Nucleus accumbens (tissue), 56 donors: ENCODE measurements at regions not wholly inside any gene's neighbourhood (a gene's known extent, or its start where the extent isn't known, plus 50 kb on each side); places are given as distances from the start of the nearest gene placed in this dataset.
"Not testable (repeated sequence)": the region's sequence is repeated elsewhere in the genome, so short reads cannot be mapped to it uniquely, and the experiment has no call there.

Source experiments
- DNase-seq, 56 donors: peaks; one replicate each; lab custom pipeline; 2025; lab: John Stamatoyannopoulos, UW

DNA sequence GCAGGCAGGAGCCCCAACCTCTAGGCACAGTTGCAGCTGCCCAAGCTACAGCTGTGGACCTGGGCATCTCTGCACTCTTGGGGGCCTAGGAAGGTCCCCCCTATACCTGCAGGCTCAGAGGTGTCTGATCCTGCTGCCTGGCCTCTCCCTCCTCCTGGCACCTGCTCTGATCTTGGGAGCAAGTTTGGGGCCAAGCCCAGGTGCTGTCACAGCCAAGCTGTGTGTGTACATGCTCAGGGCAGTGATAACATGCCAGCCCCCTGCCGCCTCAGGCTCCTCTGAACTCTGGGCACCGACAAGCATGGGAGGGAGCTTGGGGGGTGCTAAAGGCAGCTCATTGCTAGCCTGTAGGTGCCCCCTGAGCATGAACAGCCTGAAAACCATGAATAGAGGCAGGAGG lies 829.6 kb upstream of the VRK2 start:
- DNase-seq, result no peak

DNA sequence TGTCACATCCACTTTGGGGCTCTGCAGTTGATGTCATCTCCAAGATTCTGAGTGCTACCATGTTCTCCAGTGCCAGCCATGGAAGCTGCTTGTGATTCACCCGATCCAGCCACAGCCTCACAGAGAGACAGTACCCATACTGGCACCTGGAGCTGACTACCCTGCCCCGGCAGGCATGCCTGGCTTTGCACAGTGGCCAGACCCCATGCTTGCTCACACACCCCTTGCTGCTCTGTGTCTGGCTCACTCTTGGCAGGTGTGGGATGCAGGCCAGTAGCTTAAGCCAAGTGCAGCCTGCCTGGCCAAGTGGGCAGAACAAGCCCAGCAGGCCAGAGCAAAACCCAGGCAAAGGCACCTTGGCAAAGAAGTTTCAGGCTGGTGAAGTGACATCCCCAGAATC lies 828.4 kb upstream of the VRK2 start:
- no peak for DNase-seq

DNA sequence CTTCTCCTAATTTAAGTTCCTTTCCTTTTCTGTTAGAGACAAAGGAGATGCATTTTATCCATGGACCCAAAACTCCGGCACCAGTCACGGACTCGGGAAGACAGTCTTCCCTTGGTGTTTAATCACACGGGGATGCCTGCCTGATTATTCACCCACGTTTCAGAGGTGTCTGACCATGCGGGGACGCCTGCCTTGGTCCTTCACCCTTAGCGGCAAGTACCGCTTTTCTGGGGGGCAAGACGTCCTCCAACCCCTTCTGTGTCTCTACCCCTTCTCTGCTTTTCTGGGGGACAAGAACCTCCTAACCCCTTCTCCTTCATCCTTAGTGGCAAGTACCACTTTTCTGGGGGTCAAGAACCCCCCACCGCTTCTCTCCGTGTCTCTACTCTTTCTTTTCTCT lies 816.9 kb upstream of the VRK2 start:
- DNase-seq, result not testable (repeated sequence)

DNA sequence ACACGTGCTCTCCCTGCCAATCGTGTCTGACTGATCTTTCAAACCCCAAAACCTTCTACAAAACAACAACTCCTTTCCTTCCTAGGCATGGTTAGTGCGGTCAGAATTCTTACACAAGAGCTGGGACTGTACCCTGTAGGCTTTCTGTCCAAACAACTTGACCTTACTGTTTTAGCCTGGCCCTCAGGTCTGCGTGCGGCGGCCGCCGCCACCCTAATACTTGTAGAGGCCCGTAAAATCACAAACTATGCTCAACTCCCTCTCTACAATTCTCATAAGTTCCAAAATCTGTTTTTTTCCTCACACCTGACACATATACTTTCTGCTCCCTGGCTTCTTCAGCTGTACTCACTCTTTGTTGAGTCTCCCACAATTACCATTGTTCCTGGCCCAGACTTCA lies 814.3 kb upstream of the VRK2 start:
- DNase-seq, result not testable (repeated sequence)

DNA sequence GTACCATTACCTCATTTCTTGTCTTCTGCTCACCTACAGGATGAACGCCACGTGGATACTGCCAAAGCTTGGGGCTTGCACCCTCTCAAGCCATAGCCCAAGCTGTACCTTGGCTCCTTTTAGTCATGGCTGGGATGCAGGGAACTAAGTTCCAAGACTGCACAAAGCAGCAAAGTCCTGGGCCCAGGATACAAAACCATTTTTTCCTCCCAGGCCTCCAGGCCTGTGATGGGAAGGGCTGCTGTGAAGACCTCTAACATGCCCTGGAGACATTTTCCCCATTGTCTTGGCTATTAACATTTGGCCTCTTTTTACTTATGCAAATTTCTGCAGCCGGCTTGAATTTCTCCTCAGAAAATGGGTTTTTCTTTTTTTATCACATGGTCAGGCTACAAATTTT lies 795.1 kb upstream of the VRK2 start:
- DNase-seq, result not testable (repeated sequence)

DNA sequence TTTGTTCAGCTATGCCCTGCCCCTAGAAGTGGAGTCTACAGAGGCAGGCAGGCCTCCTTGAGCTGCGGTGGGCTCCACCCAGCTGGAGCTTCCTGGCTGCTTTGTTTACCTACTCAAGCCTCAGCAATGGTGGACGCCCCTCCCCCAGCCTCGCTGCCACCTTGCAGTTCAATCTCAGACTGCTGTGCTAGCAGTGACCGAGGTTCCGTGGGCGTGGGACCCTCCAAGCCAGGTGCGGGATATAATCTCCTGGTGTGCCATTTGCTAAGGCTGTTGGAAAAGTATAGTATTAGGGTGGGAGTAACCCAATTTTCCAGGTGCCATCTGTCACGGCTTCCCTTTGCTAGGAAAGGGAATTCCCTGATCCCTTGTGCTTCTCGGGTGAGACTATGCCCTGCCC lies 770.2 kb upstream of the VRK2 start:
- DNase-seq, result not testable (repeated sequence)

DNA sequence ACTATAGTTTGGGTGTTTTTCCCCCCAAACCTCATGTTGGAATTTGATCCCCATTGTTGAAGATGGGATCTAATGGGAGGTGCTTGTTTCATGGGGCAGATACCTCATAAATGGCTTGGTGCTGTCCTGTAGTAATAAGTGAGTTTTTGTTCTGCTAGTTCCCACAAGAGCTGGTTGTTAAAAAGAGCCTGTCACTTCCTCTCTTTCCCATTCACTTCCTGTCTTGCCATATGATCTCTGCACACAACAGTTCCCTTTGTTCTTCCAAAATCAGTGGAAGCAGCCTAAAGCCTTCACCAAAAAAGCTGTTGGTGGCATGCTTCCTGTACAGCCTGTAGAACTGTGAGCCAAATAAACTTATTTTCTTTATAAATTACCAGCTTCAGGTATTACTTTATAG lies 768.2 kb upstream of the VRK2 start:
- DNase-seq, result no peak

DNA sequence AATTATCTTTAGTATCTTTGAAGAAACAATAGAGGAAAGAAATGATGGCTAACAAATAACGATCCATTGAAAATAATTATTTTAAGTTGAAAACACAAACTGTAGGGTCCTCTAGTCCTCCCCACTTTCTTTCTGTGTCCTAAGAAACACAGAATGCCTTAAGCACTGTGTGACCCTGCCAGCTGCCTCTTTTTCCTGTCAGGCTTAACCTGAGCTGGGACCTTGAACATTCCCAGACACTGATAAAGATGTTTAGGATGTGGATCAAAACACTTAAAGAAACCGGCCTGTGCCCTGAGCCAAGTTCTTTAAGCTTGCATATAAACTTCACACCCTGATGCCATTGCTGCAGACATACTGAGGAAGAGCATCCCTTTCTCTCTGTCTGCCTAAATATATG lies 755.4 kb upstream of the VRK2 start:
- no peak for DNase-seq

DNA sequence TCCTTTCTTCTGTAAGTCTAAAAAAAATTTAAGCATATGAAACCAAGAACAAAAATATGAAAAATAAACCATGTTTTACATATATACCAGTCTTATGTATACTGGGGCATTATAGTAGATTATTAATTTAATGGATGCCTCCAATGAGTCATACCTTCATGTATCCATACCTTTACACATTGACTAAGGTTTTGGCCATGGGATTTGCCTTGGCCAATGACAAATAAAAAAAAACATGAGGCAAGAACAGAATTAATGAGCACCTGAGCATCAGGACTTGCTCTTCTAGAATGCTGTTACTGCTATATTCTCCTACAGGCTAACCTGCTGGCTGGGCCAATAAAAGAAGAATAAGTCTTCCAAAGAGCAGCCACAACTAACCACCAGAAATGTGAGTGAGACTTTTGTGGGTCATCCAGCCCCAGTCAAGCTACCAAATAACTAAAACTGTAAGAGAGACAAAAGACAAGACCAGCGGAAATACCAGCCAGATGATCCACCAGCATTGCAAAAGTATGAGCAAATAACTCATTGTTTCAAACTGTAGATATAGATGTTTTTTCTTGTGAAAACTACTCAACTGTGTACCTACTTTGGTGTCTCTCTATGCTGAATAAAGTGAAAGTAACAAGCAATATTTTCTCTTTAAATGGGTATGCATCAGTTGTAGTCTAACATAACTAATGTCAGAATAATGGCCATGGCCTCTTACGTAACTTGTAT lies 749.6 kb upstream of the VRK2 start:
- DNase-seq, result no peak

DNA sequence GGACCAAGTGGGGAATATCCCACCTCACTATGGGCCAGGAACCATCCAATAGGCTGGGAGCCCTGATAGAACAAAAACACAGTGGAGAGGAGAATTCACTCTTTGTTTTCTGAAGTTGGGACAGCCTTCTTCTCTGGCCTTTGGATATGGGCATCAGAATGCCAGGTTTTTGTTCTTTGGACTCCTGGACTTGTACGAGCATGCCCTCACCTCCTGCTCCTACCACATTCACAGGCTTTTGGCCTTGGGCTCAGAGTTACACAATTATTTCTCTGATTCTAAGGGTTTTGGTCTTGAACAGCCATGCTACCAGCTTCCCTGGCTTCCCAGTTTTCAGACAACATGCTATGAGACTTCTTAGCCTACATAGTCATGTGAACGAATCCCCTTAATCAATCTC lies 732.9 kb upstream of the VRK2 start:
- no peak for DNase-seq

DNA sequence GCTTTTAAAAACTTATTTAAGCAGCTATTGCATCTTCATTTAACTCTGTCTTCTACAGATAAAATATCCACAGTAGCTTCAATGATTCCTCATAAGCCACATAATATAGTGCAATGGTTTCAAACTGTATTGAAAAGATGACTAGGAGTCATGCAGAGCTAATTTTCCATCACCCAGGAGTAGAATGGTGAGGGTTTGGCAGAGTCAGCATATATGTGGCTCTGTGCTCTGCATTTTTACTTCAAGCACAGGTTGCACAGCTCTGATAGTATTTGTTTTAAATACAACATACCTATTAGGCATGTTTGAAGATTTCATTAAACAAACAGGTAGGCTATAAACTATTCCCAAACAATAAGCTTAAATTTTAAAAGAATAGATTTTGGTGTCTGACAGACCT lies 731.9 kb upstream of the VRK2 start:
- DNase-seq, result no peak

DNA sequence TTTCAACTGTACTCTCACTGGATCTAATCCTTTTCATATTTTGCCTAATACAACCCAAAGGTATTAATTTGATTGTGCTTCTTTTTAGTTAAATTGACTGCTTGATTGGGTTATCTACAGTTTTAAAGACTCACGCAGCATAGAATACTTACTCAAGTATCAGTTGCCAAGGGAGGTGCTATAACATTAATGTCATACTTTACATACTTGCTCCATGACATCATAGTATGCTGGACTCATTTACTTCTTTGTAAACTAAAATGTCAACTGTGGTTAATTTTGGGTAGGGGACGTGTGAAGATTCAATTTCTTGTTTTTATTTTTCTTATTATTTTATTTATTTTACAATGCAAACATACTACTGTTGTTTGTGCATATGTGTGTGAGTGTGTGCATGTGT lies 716.2 kb upstream of the VRK2 start:
- no peak for DNase-seq

DNA sequence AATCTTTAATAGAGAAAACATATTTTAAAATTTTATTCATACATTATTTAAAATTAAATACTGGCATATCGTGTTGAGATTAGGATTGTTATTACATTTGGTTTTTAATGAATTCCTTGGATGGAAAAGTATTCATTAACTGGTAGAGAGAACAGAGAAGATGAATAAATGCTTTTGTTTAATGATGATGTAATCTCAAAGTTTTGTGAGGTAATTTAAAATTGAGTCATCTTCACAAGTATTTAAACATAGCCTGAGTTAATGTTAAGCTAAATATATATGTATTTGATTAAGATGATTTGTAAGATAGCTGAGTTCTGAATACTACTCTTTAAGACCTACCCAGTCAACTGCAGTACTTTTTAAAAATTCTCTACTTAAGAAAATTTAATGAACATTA lies 713.4 kb upstream of the VRK2 start:
- DNase-seq, result no peak

DNA sequence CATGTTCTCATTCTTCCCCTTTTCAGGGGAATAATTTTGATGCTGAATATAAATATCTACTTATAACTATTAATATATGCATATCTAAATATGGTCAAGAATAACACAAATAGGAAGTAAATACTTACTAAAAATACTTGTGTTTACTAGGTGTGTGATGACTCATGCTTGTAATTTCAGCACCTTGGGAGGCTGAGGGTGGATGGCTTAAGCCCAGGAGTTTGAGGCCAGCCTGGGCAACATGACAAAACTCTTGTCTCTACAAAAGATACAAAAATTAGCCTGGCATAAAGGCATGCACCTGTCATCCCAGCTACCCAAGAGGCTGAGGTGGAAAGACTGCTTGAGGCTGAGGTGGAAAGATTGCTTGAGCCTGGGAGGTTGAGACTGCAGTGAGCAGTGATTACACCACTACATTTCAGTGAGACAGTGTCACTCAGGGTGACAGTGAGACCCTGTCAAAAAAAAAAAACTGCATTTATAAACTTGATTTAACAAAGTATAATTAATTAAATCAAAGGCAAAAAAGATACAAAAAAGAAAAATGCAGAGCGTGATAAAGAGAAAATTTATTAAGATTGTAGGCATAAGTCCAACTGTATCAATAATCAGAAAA lies 703.1 kb upstream of the VRK2 start:
- no peak for DNase-seq

DNA sequence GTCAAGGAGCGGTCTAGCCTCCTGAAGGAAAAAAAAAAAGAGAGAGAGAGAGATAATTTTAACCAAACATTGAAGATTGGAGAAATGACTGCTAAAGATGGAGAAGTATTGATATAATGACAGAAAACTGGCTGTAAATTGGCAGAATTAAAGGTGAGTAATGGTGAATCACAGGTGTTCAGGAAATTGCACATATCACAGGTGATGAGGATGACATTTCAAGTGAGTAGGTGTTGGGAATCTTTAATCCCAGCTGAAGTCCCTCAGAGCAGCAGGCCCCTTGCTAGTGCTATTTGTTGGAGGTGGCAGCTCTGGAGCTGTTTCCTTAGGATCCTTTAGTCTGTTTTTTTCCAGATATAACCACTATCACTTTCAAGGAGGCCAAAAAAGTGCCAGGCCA lies 678.4 kb upstream of the VRK2 start:
- DNase-seq, result no peak

DNA sequence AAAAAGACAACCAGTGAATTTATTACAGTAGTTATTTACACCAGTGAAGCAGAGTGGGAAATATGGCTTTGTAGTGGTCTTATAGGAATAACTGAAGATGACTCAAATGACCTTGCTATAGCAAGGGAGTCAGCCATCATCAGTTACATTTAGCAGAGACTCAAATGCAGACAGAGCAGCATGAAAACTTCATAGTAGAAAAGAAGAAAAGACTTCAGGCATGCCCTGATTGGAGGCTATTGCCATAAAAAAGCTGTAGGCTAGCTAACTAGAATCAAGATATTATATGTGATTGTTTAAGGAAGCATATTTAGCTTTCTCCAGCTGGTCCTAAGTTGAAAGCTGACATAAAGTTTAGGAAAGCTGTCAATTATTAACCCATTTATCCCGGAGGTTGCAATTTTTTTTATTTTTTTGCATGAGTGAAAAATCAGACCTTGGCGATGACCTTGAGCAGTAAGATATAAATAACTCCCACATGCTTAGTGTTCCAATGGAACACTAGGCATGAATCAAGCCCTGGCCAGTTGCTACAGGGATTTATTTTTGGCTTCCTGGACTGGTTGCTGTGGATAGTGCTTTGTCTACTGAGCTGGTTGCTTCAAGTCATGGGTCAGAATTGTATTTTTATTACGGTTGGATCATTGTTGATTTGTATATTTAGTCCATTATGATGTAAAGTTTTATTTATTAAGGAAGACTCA lies 675.6 kb upstream of the VRK2 start:
- DNase-seq, result no peak

DNA sequence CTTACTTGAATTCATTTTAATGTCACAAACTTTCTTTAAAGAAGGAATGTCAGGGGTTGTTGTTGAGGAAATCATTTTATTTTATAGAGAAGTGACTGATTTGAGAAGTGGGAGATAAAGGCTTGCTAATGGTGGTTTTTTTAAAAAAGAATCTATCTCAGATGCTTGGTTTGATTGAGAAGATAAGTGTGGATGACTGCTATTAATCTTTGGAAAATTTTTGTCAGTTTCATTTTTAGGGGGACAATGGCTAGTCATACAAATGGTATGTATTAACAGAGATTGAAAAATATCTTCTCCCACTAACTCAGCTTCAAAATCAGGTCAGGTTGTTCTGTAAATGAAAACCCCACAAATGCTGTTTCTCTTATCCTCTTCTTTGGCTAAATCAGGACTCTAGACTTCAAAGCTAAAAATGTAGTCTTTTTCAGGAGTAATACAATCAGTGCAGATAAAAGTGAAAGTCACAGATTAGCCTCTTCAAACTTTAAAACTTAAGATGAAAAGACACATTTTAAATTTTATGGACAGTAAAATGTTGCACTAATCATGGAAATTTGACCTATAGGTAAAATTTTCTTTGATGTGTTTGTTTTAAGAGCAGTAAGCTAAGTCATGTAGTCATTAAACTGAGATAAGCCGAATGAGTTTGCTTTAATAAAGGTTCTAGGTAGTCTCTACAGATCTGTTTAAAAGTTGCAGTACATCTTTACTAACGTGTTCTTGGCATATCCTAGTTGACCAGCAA lies 674.2 kb upstream of the VRK2 start:
- DNase-seq, result no peak

DNA sequence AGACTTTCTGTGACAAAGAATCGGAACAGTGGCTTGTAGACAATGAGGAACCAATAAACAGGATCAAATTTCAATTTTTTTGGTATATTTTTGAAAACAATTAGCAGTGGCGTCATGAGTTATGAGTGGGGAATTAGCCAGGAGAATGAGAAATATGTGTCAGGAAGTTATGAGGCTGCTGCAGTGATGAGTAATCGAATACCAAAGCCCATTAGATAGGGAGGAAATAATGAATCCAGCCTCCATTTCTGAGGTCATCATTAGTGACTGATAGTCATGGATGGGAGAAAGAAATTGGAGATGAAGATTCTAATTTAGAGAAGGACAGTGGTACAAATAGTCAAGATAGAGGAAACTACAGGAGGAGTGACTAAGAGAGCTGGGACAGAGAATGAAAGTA lies 673.1 kb upstream of the VRK2 start:
- no peak for DNase-seq

DNA sequence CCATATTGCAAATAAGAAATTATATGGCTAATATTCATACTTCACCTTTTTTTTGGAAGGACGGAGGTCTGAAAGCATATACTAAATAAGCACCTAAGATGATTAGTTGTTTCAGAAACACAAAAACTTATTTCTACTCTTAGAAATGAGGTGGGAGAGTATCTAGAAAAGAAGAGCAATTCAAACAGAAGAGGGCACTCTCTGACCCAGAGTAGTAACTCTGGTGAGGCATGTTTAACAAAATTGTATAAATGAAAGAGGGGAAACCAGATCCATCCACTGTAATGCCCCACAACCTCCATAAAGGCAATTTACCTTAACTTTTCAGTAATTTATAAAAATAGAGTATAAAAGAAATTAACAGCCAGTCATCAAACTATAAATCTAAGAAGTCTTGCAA lies 669.6 kb upstream of the VRK2 start:
- DNase-seq, result no peak

DNA sequence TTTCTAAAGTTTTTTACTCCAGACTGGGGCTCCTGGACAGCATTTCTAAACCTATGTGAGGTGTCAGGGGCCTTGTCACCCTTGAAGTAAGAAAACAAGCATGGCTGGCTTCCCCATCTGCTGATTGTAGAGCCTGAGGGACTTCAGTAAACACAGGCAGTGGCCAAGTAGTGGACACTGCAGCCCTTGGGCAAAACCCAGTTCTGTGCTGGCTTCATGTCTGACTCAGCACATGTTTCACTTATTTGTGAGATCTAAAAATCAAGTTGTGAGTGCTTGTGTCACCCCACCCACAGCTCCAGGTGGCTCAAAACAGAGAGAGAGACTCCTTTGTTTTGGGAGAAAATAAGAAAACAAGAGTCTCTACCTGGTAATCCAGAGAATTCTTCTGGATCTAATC lies 660.3 kb upstream of the VRK2 start:
- no peak for DNase-seq

DNA sequence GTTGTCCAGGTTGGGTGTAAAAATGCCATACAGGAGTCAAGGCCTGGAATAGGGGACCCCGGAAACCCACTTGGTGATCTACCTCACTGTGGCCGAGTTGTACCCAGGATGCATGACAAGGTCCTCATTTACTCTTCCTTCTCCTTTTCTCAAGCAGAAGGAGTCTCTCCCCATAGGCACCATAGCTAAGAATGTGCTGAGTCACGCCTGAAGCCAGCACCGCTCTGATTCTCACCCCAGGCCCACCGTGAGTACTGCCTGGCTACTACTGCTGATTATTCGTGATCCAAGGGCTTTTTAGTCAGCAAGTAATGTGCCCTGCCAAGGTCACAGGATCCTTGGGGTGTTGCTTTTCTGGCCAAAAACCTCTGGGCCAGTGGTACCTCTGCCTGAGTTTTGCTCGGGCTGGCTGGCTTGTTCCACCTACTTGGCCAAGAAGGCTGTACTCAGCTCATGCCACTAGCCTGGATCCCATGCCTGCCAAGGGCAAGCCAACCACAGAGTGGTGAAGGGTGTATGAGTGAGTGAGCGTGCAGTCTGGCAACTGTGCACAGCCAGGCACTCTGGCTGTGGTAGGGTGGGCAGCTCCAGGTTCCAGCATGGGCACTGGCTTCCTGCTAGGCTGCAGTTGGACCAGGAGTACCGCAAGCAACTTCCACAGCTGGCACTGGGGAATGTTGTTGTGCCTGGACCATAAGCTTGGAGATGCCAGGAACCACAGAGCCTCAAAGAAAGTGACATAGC lies 650.1 kb upstream of the VRK2 start:
- no peak for DNase-seq
